T-cell (primary cell): ENCODE measurements at regions not wholly inside any gene's neighbourhood (a gene's known extent, or its start where the extent isn't known, plus 50 kb on each side); places are given as distances from the start of the nearest gene placed in this dataset.

ENCODE experiments used
- ATAC-seq, 4 experiments: fragments of 200-7000 bp in 3 of 4; fragments of 150-1000 bp in 1 of 4; cut with Tn5 transposase; replicated peaks in 1 of 4; 1 replicate in 3 of 4; 2 replicates in 1 of 4; pipeline ENCODE4 v1.10.0; 2021; ENCODE audit warnings: moderate library complexity in 3 of 4, mild to moderate bottlenecking in 2 of 4, moderate number of reproducible peaks in 1 of 4
- CTCF ChIA-PET, 2 donors: fragments of 300-600 bp; sonication (Branson Sonifier 250); formaldehyde crosslinking; loops; one replicate each; lab custom pipeline; 2022; ENCODE audit warnings: antibody characterized with exemption in 2 of 2; lab: Charles Lee
- POLR2A ChIA-PET, 2 donors: fragments of 300-600 bp; sonication (Branson Sonifier 250); formaldehyde crosslinking; loops; one replicate each; lab custom pipeline; 2022; ENCODE audit warnings: antibody characterized with exemption in 2 of 2; lab: Charles Lee
- DNase-seq, 35 experiments: peaks; one replicate each; pipeline versions ENCODE4 v3.0.0 to v3.0.0-alpha.2; 2013 to 2023
- H3K27ac ChIP-seq: one replicate; pipeline ENCODE4 v1.5.1; 2013; ENCODE audit warnings: low read length
- H3K27me3 ChIP-seq, 2 experiments: replicated peaks in 1 of 2; 1 replicate in 1 of 2; 2 replicates in 1 of 2; pipeline versions ENCODE4 v1.6.1 to v1.7.0; 2013; ENCODE audit warnings: low read length in 1 of 2, mixed read lengths in 1 of 2; ENCODE audit not compliant: control insufficient read depth in 2 of 2, insufficient read depth in 2 of 2; ENCODE audit errors: extremely low read depth in 1 of 2
- H3K36me3 ChIP-seq, 2 donors: 1 replicate in 1 of 2; 2 replicates in 1 of 2; pipeline versions ENCODE4 v1.6.1 to v1.7.0; 2013; ENCODE audit warnings: low read length in 1 of 2; ENCODE audit not compliant: control insufficient read depth in 2 of 2, insufficient read depth in 1 of 2; ENCODE audit errors: extremely low read depth in 1 of 2
- H3K4me1 ChIP-seq, 2 experiments: 1 replicate in 1 of 2; 2 replicates in 1 of 2; pipeline versions ENCODE4 v1.6.1 to v1.7.0; 2013; ENCODE audit warnings: low read length in 2 of 2, mixed read lengths in 1 of 2; ENCODE audit not compliant: insufficient read depth in 2 of 2, control insufficient read depth in 1 of 2; ENCODE audit errors: extremely low read depth in 1 of 2
- H3K4me3 ChIP-seq, 2 donors: 1 replicate in 1 of 2; 2 replicates in 1 of 2; pipeline versions ENCODE4 v1.5.1 to v1.7.0; 2013; ENCODE audit warnings: mild to moderate bottlenecking in 2 of 2, low read length in 1 of 2, moderate library complexity in 1 of 2; ENCODE audit not compliant: control insufficient read depth in 1 of 2; ENCODE audit errors: extremely low read depth in 1 of 2
- H3K9me3 ChIP-seq: 2 replicates; pipeline ENCODE4 v1.7.0; 2013
- H3K27ac Mint-ChIP-seq, 2 donors: one replicate each; pipeline ENCODE4 v1.8.0; 2020 to 2021; ENCODE audit warnings: mild to moderate bottlenecking in 2 of 2, mixed read lengths in 2 of 2
- H3K27me3 Mint-ChIP-seq, 2 donors: one replicate each; pipeline ENCODE4 v1.8.0; 2021 to 2022; ENCODE audit warnings: mixed read lengths in 2 of 2
- H3K36me3 Mint-ChIP-seq: one replicate; pipeline ENCODE4 v1.8.0; 2021; ENCODE audit warnings: mixed read lengths
- H3K4me1 Mint-ChIP-seq, 3 donors: one replicate each; pipeline ENCODE4 v1.8.0; 2020 to 2022; ENCODE audit warnings: mixed read lengths in 3 of 3, mild to moderate bottlenecking in 1 of 3
- H3K4me3 Mint-ChIP-seq, 3 donors: one replicate each; pipeline ENCODE4 v1.8.0; 2020 to 2022; ENCODE audit warnings: mild to moderate bottlenecking in 3 of 3, mixed read lengths in 3 of 3, moderate library complexity in 3 of 3
- H3K9me3 Mint-ChIP-seq, 3 donors: one replicate each; pipeline ENCODE4 v1.8.0; 2020 to 2022; ENCODE audit warnings: mixed read lengths in 3 of 3
- WGBS: methylation state at CpG from one replicate; pipeline ENCODE4 v1.1.5; 2013; ENCODE audit warnings: missing lambda C conversion rate; ENCODE audit not compliant: insufficient coverage; 5-methylcytosine and 5-hydroxymethylcytosine counted together

GRCh38 chr15:38093931-38094330, 158.7 kb upstream of the SPRED1 start:
- Mint-ChIP-seq H3K36me3 (no peaks in the 10 kb centered on the region), H3K27me3 (peaks cover 2 to 13% of the 10 kb centered on the region in 2 donors), H3K4me1 (no peaks in the 10 kb centered on the region), H3K4me3 (no peak overlapping the region), H3K9me3 (peaks cover 7 to 17% (median 10%) of the 10 kb centered on the region in 3 donors), H3K27ac (no peak overlapping the region)
- H3K36me3 ChIP-seq = no peaks in the 10 kb centered on the region
- CTCF ChIA-PET = no interaction called here
- no peak for ATAC-seq
- H3K4me1 ChIP-seq = no peaks in the 10 kb centered on the region
- WGBS = no CpG with 5 or more reads among the region's 7 CpGs
- H3K27me3 ChIP-seq = no peaks in the 10 kb centered on the region
- H3K9me3 ChIP-seq = no peaks in the 10 kb centered on the region
- POLR2A ChIA-PET = no interaction called here
- H3K4me3 ChIP-seq = no peak overlapping the region
- no peak for DNase-seq
- no peak overlapping the region for H3K27ac ChIP-seq

- Mint-ChIP-seq H3K4me1 (no peaks in the 10 kb centered on the region), H3K27ac (no peak overlapping the region), H3K27me3 (peaks cover 11 to 24% of the 10 kb centered on the region in 2 donors), H3K9me3 (peaks cover under 1 to 8% (median 1%) of the 10 kb centered on the region in 3 donors), H3K36me3 (no peaks in the 10 kb centered on the region), H3K4me3 (no peak overlapping the region)
- Histone ChIP-seq H3K4me3 (no peak overlapping the region), H3K9me3 (no peaks in the 10 kb centered on the region), H3K27me3 (peaks cover 0 to 2% of the 10 kb centered on the region in 2 experiments), H3K36me3 (no peaks in the 10 kb centered on the region), H3K27ac (no peak overlapping the region), H3K4me1 (no peaks in the 10 kb centered on the region)
- POLR2A ChIA-PET = no interaction called here
- DNase-seq (no peak), ATAC-seq (no peak)
- WGBS = no CpG with 5 or more reads among the region's 1 CpG
- CTCF ChIA-PET = no interaction called here
These were observed 149.7 kb upstream of the SPRED1 start for GRCh38 chr15:38102972-38103371.

DNA sequence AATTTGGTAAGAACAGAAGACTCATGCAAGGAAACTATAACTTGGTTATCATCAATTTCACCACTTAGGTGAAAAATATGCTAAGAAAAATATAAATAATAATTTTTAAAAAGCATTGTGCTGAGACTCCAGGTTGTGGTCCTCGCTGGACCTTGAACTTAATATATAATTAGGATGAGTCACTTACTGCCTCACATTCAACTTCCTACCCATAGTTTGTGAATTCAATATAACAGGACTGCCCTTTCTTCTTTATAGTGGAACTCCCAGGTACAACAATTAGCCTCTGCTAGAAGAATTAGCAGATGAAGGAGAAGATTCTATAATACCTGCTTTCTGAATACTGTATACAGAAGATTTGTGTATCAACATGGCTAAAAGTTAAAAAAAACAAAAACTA, 149.1 kb upstream of the SPRED1 start:
- WGBS = no CpG with 5 or more reads among the region's 1 CpG
- H3K4me3 Mint-ChIP-seq = no peak overlapping the region
- Histone ChIP-seq H3K36me3 (no peaks in the 10 kb centered on the region), H3K4me3 (no peak overlapping the region), H3K27me3 (peaks cover 0 to 2% of the 10 kb centered on the region in 2 experiments), H3K27ac (no peak overlapping the region), H3K9me3 (no peaks in the 10 kb centered on the region), H3K4me1 (no peaks in the 10 kb centered on the region)
- ChIA-PET CTCF (no interaction called here), POLR2A (no interaction called here)
- H3K27me3 Mint-ChIP-seq = peaks cover 11 to 23% of the 10 kb centered on the region in 2 donors
- ATAC-seq (no peak), DNase-seq (no peak)
- H3K27ac Mint-ChIP-seq = no peak overlapping the region
- H3K4me1 Mint-ChIP-seq = no peaks in the 10 kb centered on the region
- no peaks in the 10 kb centered on the region for H3K36me3 Mint-ChIP-seq
- peaks cover 0 to 6% (median 0%) of the 10 kb centered on the region in 3 donors for H3K9me3 Mint-ChIP-seq

DNA sequence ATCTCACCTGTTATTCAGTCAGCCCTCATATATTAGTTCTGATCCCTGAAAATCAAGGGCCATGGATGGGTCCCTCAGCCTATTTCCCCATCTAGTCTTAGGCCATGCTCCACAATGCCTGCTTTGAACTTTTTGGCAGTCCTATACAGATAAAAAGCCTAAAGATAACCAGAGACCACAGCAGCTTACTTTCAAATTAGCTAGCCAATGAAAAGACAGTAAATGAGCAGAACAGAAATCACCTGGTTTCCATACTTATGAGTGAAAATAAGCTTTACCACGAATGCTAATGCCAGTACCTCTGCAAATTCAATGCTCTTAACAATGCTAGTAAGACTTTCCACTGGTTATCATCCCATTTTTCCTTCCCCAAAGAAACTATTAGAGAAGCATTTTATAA, 141.6 kb upstream of the SPRED1 start:
- Mint-ChIP-seq H3K36me3 (no peaks in the 10 kb centered on the region), H3K4me1 (no peaks in the 10 kb centered on the region), H3K27me3 (peaks cover 9% of the 10 kb centered on the region in 2 donors), H3K4me3 (no peak overlapping the region), H3K27ac (no peak overlapping the region), H3K9me3 (peaks cover 0 to 3% (median 0%) of the 10 kb centered on the region in 3 donors)
- ATAC-seq (no peak), DNase-seq (no peak)
- Histone ChIP-seq H3K36me3 (no peaks in the 10 kb centered on the region), H3K4me3 (no peak overlapping the region), H3K4me1 (no peaks in the 10 kb centered on the region), H3K27ac (no peak overlapping the region), H3K27me3 (no peaks in the 10 kb centered on the region), H3K9me3 (no peaks in the 10 kb centered on the region)
- POLR2A ChIA-PET = no interaction called here
- CTCF ChIA-PET = no interaction called here
- no CpG with 5 or more reads among the region's 1 CpG for WGBS

- ATAC-seq (no peak), DNase-seq (no peak)
- Mint-ChIP-seq H3K27ac (no peak overlapping the region), H3K4me3 (no peak overlapping the region), H3K27me3 (peaks cover 9% of the 10 kb centered on the region in 2 donors), H3K9me3 (peaks cover 0 to 3% (median 0%) of the 10 kb centered on the region in 3 donors), H3K36me3 (no peaks in the 10 kb centered on the region), H3K4me1 (no peaks in the 10 kb centered on the region)
- CTCF ChIA-PET = no interaction called here
- Histone ChIP-seq H3K4me3 (no peak overlapping the region), H3K36me3 (no peaks in the 10 kb centered on the region), H3K27ac (no peak overlapping the region), H3K4me1 (no peaks in the 10 kb centered on the region), H3K27me3 (no peaks in the 10 kb centered on the region), H3K9me3 (no peaks in the 10 kb centered on the region)
- 83% methylated on average over 1 of the region's 6 CpGs for WGBS
- POLR2A ChIA-PET = no interaction called here
These were observed 140.2 kb upstream of the SPRED1 start for GRCh38 chr15:38112406-38112805.

GRCh38 chr15:38115121-38115520, 137.5 kb upstream of the SPRED1 start:
- Histone ChIP-seq H3K9me3 (no peaks in the 10 kb centered on the region), H3K4me3 (no peak overlapping the region), H3K4me1 (peaks cover 0 to 2% of the 10 kb centered on the region in 2 experiments), H3K27me3 (no peaks in the 10 kb centered on the region), H3K36me3 (no peaks in the 10 kb centered on the region), H3K27ac (no peak overlapping the region)
- ATAC-seq = no peak
- H3K9me3 Mint-ChIP-seq = no peaks in the 10 kb centered on the region
- peaks cover 9% of the 10 kb centered on the region in 2 donors for H3K27me3 Mint-ChIP-seq
- no peak for DNase-seq
- ChIA-PET POLR2A (no interaction called here), CTCF (no interaction called here)
- H3K27ac Mint-ChIP-seq = no peak overlapping the region
- no CpG with 5 or more reads among the region's 2 CpGs for WGBS
- no peak overlapping the region for H3K4me3 Mint-ChIP-seq
- no peaks in the 10 kb centered on the region for H3K36me3 Mint-ChIP-seq
- H3K4me1 Mint-ChIP-seq = no peaks in the 10 kb centered on the region

GRCh38 chr15:38117781-38118180, 134.9 kb upstream of the SPRED1 start:
- H3K4me1 Mint-ChIP-seq = no peaks in the 10 kb centered on the region
- ChIA-PET CTCF (no interaction called here), POLR2A (no interaction called here)
- 71% methylated on average over 1 of the region's 1 CpG for WGBS
- peaks cover 0 to 2% of the 10 kb centered on the region in 2 experiments for H3K4me1 ChIP-seq
- ATAC-seq = no peak
- H3K36me3 Mint-ChIP-seq = no peaks in the 10 kb centered on the region
- no peak overlapping the region for H3K4me3 Mint-ChIP-seq
- no peaks in the 10 kb centered on the region for H3K9me3 ChIP-seq
- peaks cover 5 to 17% (median 7%) of the 10 kb centered on the region in 3 donors for H3K9me3 Mint-ChIP-seq
- no peak for DNase-seq
- H3K27me3 Mint-ChIP-seq = peaks cover 10 to 12% of the 10 kb centered on the region in 2 donors
- H3K36me3 ChIP-seq = no peaks in the 10 kb centered on the region
- H3K27ac ChIP-seq = no peak overlapping the region
- no peak overlapping the region for H3K27ac Mint-ChIP-seq
- no peak overlapping the region for H3K4me3 ChIP-seq
- H3K27me3 ChIP-seq = no peaks in the 10 kb centered on the region
